NCI-H1694 (cell line): ENCODE measurements at regions not wholly inside any gene's neighbourhood (a gene's known extent, or its start where the extent isn't known, plus 50 kb on each side); places are given as distances from the start of the nearest gene placed in this dataset.
A peak's percentile ranks its signal among the peaks of the same experiment; 100 is the strongest.

Experiments used
- DNase-seq: peaks from one replicate; lab custom pipeline; 2025; lab: John Stamatoyannopoulos, UW

- peak; percentile 96 for DNase-seq
These were observed 106.6 kb upstream of the HNRNPU start for GRCh38 chr1:244970744-244971551.

GRCh38 chr1:244970236-244970743 lies 105.9 kb upstream of the HNRNPU start:
- DNase-seq, result peak; percentile 72

GRCh38 chr1:244969355-244970235 lies 105.3 kb upstream of the HNRNPU start:
- DNase-seq, result peak; percentile 72

GRCh38 chr1:244968881-244969280 lies 104.5 kb upstream of the HNRNPU start:
- DNase-seq, result no peak

GRCh38 chr1:244968471-244968871 lies 104.1 kb upstream of the HNRNPU start:
- DNase-seq, result no peak

GRCh38 chr1:244967159-244967558 lies 102.8 kb upstream of the HNRNPU start:
- DNase-seq, result no peak

GRCh38 chr1:244965185-244966030 lies 101.1 kb upstream of the HNRNPU start:
- DNase-seq, result no peak

- DNase-seq, result no peak
These were observed 100.0 kb upstream of the HNRNPU start for GRCh38 chr1:244964112-244964971.

- no peak for DNase-seq
These were observed 99.0 kb upstream of the HNRNPU start for GRCh38 chr1:244963231-244963826.

- DNase-seq, result no peak
These were observed 97.8 kb upstream of the HNRNPU start for GRCh38 chr1:244962130-244962529.

GRCh38 chr1:244960904-244961303 lies 96.6 kb upstream of the HNRNPU start:
- no peak for DNase-seq

- DNase-seq, result no peak
These were observed 94.2 kb upstream of the HNRNPU start for GRCh38 chr1:244958593-244958992.

GRCh38 chr1:244957525-244957924 lies 93.2 kb upstream of the HNRNPU start:
- no peak for DNase-seq

- DNase-seq, result no peak
These were observed 92.8 kb upstream of the HNRNPU start for GRCh38 chr1:244957122-244957521.

- DNase-seq, result no peak
These were observed 91.3 kb upstream of the HNRNPU start for GRCh38 chr1:244955661-244956060.

GRCh38 chr1:244954359-244954758 lies 90.0 kb upstream of the HNRNPU start:
- DNase-seq, result no peak

GRCh38 chr1:244953901-244954300 lies 89.6 kb upstream of the HNRNPU start:
- no peak for DNase-seq

- DNase-seq, result no peak
These were observed 88.6 kb upstream of the HNRNPU start for GRCh38 chr1:244952940-244953339.

GRCh38 chr1:244952280-244952933 lies 88.1 kb upstream of the HNRNPU start:
- DNase-seq, result no peak

- no peak for DNase-seq
These were observed 84.1 kb upstream of the HNRNPU start for GRCh38 chr1:244948416-244948815.
